ENCODE measurements at regions not wholly inside any gene's neighbourhood (a gene's known extent, or its start where the extent isn't known, plus 50 kb on each side); places are given as distances from the start of the nearest gene placed in this dataset.

DNA sequence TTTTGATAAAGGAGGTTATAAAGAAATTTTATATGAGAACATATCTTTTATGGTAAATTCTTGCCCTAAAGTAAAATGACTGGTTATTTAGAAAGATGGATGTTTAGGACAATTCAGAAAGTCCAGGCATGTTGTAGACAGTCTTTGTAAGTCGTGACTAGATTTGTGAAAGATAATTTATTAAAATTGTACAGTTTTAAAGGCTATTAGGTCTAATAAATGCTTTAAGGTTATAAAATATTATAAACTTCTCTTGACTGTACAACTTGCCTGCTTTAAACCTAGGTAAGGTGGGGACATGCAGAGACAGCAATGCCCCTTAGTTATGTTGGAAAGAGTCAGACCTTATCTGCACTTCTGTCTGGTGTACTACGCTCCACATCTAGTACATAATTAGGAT lies 933.5 kb downstream of the SI start:
- H2AFZ ChIP-seq (ENCODE audit: low read length), result no peak overlapping the region
- TF ChIP-seq, protein P1, sequence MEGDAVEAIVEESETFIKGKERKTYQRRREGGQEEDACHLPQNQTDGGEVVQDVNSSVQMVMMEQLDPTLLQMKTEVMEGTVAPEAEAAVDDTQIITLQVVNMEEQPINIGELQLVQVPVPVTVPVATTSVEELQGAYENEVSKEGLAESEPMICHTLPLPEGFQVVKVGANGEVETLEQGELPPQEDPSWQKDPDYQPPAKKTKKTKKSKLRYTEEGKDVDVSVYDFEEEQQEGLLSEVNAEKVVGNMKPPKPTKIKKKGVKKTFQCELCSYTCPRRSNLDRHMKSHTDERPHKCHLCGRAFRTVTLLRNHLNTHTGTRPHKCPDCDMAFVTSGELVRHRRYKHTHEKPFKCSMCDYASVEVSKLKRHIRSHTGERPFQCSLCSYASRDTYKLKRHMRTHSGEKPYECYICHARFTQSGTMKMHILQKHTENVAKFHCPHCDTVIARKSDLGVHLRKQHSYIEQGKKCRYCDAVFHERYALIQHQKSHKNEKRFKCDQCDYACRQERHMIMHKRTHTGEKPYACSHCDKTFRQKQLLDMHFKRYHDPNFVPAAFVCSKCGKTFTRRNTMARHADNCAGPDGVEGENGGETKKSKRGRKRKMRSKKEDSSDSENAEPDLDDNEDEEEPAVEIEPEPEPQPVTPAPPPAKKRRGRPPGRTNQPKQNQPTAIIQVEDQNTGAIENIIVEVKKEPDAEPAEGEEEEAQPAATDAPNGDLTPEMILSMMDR (conservative IDR thresholded peaks at IDR 0.05 in 1 of 2, IDR thresholded peaks at IDR 0.05 in 1 of 2; ENCODE audit: low read depth in 1 of 2, low read length in 2 of 2), result no peak
- TF ChIP-seq EZH2 (IDR thresholded peaks at IDR 0.05; ENCODE audit: low read length, missing control alignments), result no peak
- DNase-seq (ENCODE audit: low read depth in 2 of 2), result no peak
- no peaks in the 10 kb centered on the region for H4K20me1 ChIP-seq (ENCODE audit: control insufficient read depth, extremely low read depth, insufficient read depth, low read length)
- H3K4me2 ChIP-seq (ENCODE audit: extremely low read depth, insufficient read depth, low read length), result no peak overlapping the region
- no peaks in the 10 kb centered on the region for H3K4me1 ChIP-seq (ENCODE audit: control insufficient read depth, extremely low read depth, insufficient read depth, low read length)
- no peaks in the 10 kb centered on the region for H3K36me3 ChIP-seq (ENCODE audit: control insufficient read depth, insufficient read depth, low read length)
- H3K27me3 ChIP-seq (ENCODE audit: control insufficient read depth, insufficient read depth, low read length), result no peaks in the 10 kb centered on the region
- no peaks in the 10 kb centered on the region for H3K79me2 ChIP-seq (ENCODE audit: control insufficient read depth, insufficient read depth, low read length)
- H3K9ac ChIP-seq (ENCODE audit: insufficient read depth, low read length), result no peak overlapping the region
- H3K4me3 ChIP-seq (replicated peaks in 1 of 4; ENCODE audit: control extremely low read depth in 1 of 4, insufficient read depth in 1 of 4, low read depth in 3 of 4, low read length in 4 of 4), result no peak overlapping the region
- H3K9me3 ChIP-seq (ENCODE audit: control insufficient read depth, insufficient read depth, low read depth, low read length), result no peaks in the 10 kb centered on the region
- no peak overlapping the region for H3K27ac ChIP-seq (ENCODE audit: insufficient read depth, low read length)

DNA sequence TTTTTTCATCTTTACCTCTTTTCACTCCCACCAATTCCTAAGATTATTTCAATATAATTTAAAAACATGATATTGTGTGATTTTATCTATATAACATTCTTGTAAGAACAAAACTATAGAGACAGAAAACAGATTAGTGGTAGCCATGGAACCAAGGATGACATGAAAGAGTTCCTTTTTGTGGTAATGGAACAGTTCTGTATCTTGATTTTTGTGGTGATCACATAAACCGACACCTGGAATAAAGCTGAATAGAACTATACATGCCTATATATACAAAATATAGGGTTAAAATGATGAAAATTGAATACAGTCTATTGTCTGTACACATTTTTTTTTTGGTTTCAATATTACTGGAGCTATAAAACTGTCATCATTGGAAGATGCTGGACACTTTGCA lies 945.4 kb downstream of the SI start:
- Histone ChIP-seq H3K4me2 (ENCODE audit: extremely low read depth, insufficient read depth, low read length) (no peak overlapping the region), H2AFZ (ENCODE audit: low read length) (no peak overlapping the region), H3K9ac (ENCODE audit: insufficient read depth, low read length) (no peak overlapping the region), H3K36me3 (ENCODE audit: control insufficient read depth, insufficient read depth, low read length) (no peaks in the 10 kb centered on the region), H3K4me3 (replicated peaks in 1 of 4; ENCODE audit: control extremely low read depth in 1 of 4, insufficient read depth in 1 of 4, low read depth in 3 of 4, low read length in 4 of 4) (no peak overlapping the region), H3K9me3 (ENCODE audit: control insufficient read depth, insufficient read depth, low read depth, low read length) (no peaks in the 10 kb centered on the region), H3K27ac (ENCODE audit: insufficient read depth, low read length) (no peak overlapping the region), H3K79me2 (ENCODE audit: control insufficient read depth, insufficient read depth, low read length) (no peaks in the 10 kb centered on the region), H3K4me1 (ENCODE audit: control insufficient read depth, extremely low read depth, insufficient read depth, low read length) (no peaks in the 10 kb centered on the region), H3K27me3 (ENCODE audit: control insufficient read depth, insufficient read depth, low read length) (no peaks in the 10 kb centered on the region), H4K20me1 (ENCODE audit: control insufficient read depth, extremely low read depth, insufficient read depth, low read length) (no peaks in the 10 kb centered on the region)
- no peak for DNase-seq (ENCODE audit: low read depth in 2 of 2)
- TF ChIP-seq EZH2 (IDR thresholded peaks at IDR 0.05; ENCODE audit: low read length, missing control alignments), result no peak
- TF ChIP-seq, protein P1 (conservative IDR thresholded peaks at IDR 0.05 in 1 of 2, IDR thresholded peaks at IDR 0.05 in 1 of 2; ENCODE audit: low read depth in 1 of 2, low read length in 2 of 2), result no peak

DNA sequence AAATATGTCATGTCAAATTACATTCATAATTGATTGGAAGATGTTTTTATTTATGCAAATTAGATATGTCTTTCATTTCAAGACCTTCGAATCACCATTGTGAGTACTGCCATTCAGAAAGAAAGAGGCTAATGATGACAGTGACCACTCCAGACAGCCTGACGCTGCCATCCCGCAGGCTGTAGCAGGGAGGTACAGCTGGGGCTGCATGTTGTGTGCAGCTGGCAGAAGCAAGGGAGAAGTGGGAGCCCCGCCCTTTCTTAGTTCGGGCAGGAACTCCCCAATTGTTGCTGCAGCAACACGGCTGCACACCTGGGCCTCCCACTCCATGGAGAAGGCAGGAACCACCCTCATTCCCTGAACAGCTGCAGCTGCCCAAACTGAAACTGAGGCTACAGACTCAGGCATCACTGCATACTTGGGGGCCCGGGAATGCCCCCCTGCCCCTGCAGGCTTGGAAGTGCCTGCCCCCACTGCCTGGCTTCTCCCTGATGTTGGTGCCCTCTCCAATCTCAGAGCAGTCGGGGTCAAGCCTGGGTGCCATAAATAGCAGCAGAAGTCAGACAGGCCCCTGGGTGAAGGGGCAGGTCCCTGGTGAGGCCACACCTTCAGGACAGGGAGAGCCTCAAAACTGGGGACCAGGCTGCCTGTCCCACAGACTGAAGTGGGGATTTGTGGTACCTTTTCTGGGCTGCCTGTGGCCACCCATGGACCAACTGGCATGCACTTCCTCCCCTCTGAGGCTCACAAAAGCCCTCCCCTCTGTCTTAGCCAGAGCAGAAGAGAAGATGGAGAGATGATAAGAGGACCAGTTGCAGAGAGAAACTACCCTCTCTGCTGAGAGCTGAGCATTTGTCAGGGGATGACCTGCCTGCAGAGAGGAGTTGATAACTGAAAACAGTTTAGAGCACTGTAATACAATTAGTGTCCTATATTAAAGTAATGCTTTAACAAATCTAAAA lies 964.6 kb downstream of the SI start:
- Histone ChIP-seq H2AFZ (ENCODE audit: low read length) (no peak overlapping the region), H3K27ac (ENCODE audit: insufficient read depth, low read length) (no peak overlapping the region), H3K36me3 (ENCODE audit: control insufficient read depth, insufficient read depth, low read length) (no peaks in the 10 kb centered on the region), H4K20me1 (ENCODE audit: control insufficient read depth, extremely low read depth, insufficient read depth, low read length) (no peaks in the 10 kb centered on the region), H3K9me3 (ENCODE audit: control insufficient read depth, insufficient read depth, low read depth, low read length) (no peaks in the 10 kb centered on the region), H3K27me3 (ENCODE audit: control insufficient read depth, insufficient read depth, low read length) (no peaks in the 10 kb centered on the region), H3K4me3 (replicated peaks in 1 of 4; ENCODE audit: control extremely low read depth in 1 of 4, insufficient read depth in 1 of 4, low read depth in 3 of 4, low read length in 4 of 4) (no peak overlapping the region), H3K79me2 (ENCODE audit: control insufficient read depth, insufficient read depth, low read length) (no peaks in the 10 kb centered on the region), H3K4me1 (ENCODE audit: control insufficient read depth, extremely low read depth, insufficient read depth, low read length) (no peaks in the 10 kb centered on the region), H3K4me2 (ENCODE audit: extremely low read depth, insufficient read depth, low read length) (no peak overlapping the region), H3K9ac (ENCODE audit: insufficient read depth, low read length) (no peak overlapping the region)
- no peak for TF ChIP-seq EZH2 (IDR thresholded peaks at IDR 0.05; ENCODE audit: low read length, missing control alignments)
- TF ChIP-seq, protein P1 (conservative IDR thresholded peaks at IDR 0.05 in 1 of 2, IDR thresholded peaks at IDR 0.05 in 1 of 2; ENCODE audit: low read depth in 1 of 2, low read length in 2 of 2), result no peak
- DNase-seq (ENCODE audit: low read depth in 2 of 2), result no peak
